ENCODE measurements at regions not wholly inside any gene's neighbourhood (a gene's known extent, or its start where the extent isn't known, plus 50 kb on each side); places are given as distances from the start of the nearest gene placed in this dataset.
A peak's percentile ranks its signal among the peaks of the same experiment; 100 is the strongest.

DNA sequence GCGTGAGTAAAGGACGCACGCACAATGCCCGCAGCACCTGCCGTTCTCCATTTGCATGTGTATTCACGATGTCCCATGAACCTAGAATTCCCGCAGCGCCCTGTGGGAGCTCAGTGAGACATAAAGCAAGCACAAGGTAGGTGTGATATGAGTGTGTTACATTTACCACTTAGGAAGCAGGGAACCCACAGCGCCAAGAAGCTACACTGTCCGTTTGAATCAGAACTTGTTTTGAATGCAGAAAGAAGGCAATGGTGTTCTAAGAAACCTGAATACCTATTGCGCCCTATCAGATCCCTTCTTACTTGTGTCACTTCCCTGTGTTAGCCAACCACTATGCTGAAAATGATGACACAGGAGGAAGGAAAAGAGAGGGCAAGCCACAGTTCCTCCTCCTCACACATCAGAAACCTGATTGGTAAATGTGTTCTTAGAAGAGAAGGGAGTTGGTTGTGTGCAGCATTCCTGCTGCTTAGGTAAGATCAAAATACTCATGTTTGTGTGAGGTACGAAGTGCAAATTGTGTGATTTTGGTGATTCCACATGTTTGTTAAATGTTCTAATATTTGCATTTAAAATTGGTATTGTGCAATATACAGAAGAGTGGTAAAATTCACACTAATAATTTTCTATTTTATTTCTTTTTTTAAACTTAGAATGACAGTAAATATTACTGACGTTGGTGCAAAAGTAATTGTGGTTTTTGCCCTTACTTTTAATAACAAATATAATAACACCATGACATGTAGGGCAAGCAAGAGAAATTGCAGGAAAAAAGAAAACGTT lies 185.4 kb downstream of the SEC23IP start:
- 47% methylated on average over 8 of the region's 14 CpGs for WGBS (ENCODE audit: insufficient coverage)

DNA sequence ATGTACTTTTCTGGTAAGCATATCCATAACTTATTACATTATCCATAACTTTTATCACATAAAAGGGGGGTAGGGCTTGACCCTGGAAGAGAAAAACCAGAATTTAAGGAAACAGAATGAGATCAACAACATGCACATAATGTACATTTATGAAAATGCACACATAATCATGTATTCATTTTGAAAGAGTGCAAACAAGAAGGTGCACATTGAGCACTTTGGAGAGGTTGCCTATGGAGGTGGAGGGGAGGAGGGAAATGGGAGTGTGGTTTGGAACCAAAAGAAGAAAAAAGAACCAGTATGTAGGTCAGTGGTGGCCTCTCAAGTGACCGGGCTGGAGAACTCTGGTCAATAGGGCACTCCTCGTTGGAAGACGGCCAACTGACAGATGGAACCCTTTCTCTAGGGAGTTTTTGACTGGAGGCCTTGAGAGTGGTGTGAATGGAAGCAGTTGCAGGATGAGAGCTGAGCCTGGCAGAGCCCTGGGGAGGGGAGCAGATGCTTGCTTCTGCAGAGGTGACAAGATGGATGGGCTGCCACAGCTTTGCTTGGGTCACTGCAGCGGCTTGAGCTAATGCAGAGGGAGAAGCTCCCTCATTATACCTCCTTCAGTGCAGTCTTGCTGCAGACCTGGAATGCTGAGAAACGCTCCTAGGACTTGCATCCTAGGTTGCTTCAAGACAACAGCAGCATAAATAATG lies 192.7 kb downstream of the SEC23IP start:
- H2AFZ ChIP-seq (ENCODE audit: insufficient read depth, low read depth, low read length, poor library complexity, severe bottlenecking): no peak overlapping the region
- Mint-ChIP-seq H3K27me3 (peaks cover 20% of the 10 kb centered on the region), H3K9me3 (ENCODE audit: insufficient read depth) (peaks cover 3% of the 10 kb centered on the region), H3K4me3 (no peak overlapping the region), H3K27ac (no peak overlapping the region), H3K4me1 (no peaks in the 10 kb centered on the region)
- WGBS (ENCODE audit: insufficient coverage): 54% methylated on average over 4 of the region's 5 CpGs
- no peaks in the 10 kb centered on the region for H3K79me2 ChIP-seq (ENCODE audit: control insufficient read depth, insufficient read depth, low read length)
- peaks cover 0 to 11% (median 0%) of the 10 kb centered on the region in 3 donors for H3K9me3 ChIP-seq (ENCODE audit: control extremely low read depth in 1 of 3, control insufficient read depth in 2 of 3, insufficient read depth in 1 of 3, low read length in 2 of 3)
- H3K9ac ChIP-seq (ENCODE audit: low read length): no peak overlapping the region
- CTCF ChIA-PET: no interaction called here
- ATAC-seq (ENCODE audit: low read depth) (no peak), DNase-seq (no peak)
- no peak for TF ChIP-seq EZH2 (IDR thresholded peaks at IDR 0.05; ENCODE audit: borderline replicate concordance, insufficient read depth, low read depth, low read length, poor library complexity, severe bottlenecking)
- TF ChIP-seq, protein P1, sequence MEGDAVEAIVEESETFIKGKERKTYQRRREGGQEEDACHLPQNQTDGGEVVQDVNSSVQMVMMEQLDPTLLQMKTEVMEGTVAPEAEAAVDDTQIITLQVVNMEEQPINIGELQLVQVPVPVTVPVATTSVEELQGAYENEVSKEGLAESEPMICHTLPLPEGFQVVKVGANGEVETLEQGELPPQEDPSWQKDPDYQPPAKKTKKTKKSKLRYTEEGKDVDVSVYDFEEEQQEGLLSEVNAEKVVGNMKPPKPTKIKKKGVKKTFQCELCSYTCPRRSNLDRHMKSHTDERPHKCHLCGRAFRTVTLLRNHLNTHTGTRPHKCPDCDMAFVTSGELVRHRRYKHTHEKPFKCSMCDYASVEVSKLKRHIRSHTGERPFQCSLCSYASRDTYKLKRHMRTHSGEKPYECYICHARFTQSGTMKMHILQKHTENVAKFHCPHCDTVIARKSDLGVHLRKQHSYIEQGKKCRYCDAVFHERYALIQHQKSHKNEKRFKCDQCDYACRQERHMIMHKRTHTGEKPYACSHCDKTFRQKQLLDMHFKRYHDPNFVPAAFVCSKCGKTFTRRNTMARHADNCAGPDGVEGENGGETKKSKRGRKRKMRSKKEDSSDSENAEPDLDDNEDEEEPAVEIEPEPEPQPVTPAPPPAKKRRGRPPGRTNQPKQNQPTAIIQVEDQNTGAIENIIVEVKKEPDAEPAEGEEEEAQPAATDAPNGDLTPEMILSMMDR (IDR thresholded peaks at IDR 0.05): no peak
- H3K4me1 ChIP-seq (ENCODE audit: control insufficient read depth in 2 of 2, insufficient read depth in 2 of 2, low read length in 2 of 2): no peaks in the 10 kb centered on the region
- no peak overlapping the region for H3K27ac ChIP-seq (ENCODE audit: low read length in 2 of 2)
- no peaks in the 10 kb centered on the region for H3K36me3 ChIP-seq (replicated peaks in 1 of 2; ENCODE audit: control extremely low read depth in 1 of 2, control insufficient read depth in 1 of 2, extremely low read depth in 1 of 2, insufficient read depth in 2 of 2, low read length in 1 of 2)
- no peak overlapping the region for H3K4me3 ChIP-seq (ENCODE audit: control extremely low read depth in 1 of 5, extremely low read depth in 1 of 5, insufficient read depth in 1 of 5, low read depth in 2 of 5, low read length in 4 of 5)
- POLR2A ChIA-PET: no interaction called here
- no peaks in the 10 kb centered on the region for H3K27me3 ChIP-seq (replicated peaks in 1 of 4; ENCODE audit: control extremely low read depth in 1 of 4, control insufficient read depth in 3 of 4, insufficient read depth in 4 of 4, low read length in 3 of 4)
- intact Hi-C loops (cut with micrococcal nuclease): no loop called here
- H3K4me2 ChIP-seq (replicated peaks; ENCODE audit: low read depth, low read length, poor library complexity, severe bottlenecking): no peak overlapping the region
- no peaks in the 10 kb centered on the region for H4K20me1 ChIP-seq (ENCODE audit: control insufficient read depth, insufficient read depth, low read length, poor library complexity, severe bottlenecking)

More for the DNA sequence above, 185.4 kb downstream of the SEC23IP start:
- ChIA-PET POLR2A (no interaction called here), CTCF (no interaction called here)
- no peak for ATAC-seq (ENCODE audit: low read depth)
- H3K79me2 ChIP-seq (ENCODE audit: control insufficient read depth, insufficient read depth, low read length): no peaks in the 10 kb centered on the region
- H3K4me2 ChIP-seq (replicated peaks; ENCODE audit: low read depth, low read length, poor library complexity, severe bottlenecking): no peak overlapping the region
- no peaks in the 10 kb centered on the region for H3K27me3 ChIP-seq (replicated peaks in 1 of 4; ENCODE audit: control extremely low read depth in 1 of 4, control insufficient read depth in 3 of 4, insufficient read depth in 4 of 4, low read length in 3 of 4)
- Mint-ChIP-seq H3K4me1 (peaks cover 2% of the 10 kb centered on the region), H3K27ac (no peak overlapping the region), H3K4me3 (peak overlapping the region; percentile 17), H3K9me3 (ENCODE audit: insufficient read depth) (peaks cover 8% of the 10 kb centered on the region), H3K27me3 (peaks cover 54% of the 10 kb centered on the region)
- no peaks in the 10 kb centered on the region for H4K20me1 ChIP-seq (ENCODE audit: control insufficient read depth, insufficient read depth, low read length, poor library complexity, severe bottlenecking)
- no peaks in the 10 kb centered on the region for H3K36me3 ChIP-seq (replicated peaks in 1 of 2; ENCODE audit: control extremely low read depth in 1 of 2, control insufficient read depth in 1 of 2, extremely low read depth in 1 of 2, insufficient read depth in 2 of 2, low read length in 1 of 2)
- H3K4me1 ChIP-seq (ENCODE audit: control insufficient read depth in 2 of 2, insufficient read depth in 2 of 2, low read length in 2 of 2): no peaks in the 10 kb centered on the region
- H3K9ac ChIP-seq (ENCODE audit: low read length): no peak overlapping the region
- no peaks in the 10 kb centered on the region for H3K9me3 ChIP-seq (ENCODE audit: control extremely low read depth in 1 of 3, control insufficient read depth in 2 of 3, insufficient read depth in 1 of 3, low read length in 2 of 3)
- TF ChIP-seq, protein P1 (IDR thresholded peaks at IDR 0.05): no peak
- no peak for DNase-seq
- intact Hi-C loops (cut with micrococcal nuclease): no loop called here
- H2AFZ ChIP-seq (ENCODE audit: insufficient read depth, low read depth, low read length, poor library complexity, severe bottlenecking): no peak overlapping the region
- H3K27ac ChIP-seq (ENCODE audit: low read length in 2 of 2): no peak overlapping the region
- H3K4me3 ChIP-seq (ENCODE audit: control extremely low read depth in 1 of 5, extremely low read depth in 1 of 5, insufficient read depth in 1 of 5, low read depth in 2 of 5, low read length in 4 of 5): no peak overlapping the region
